Cerebellar cortex (tissue), 1 donor: ENCODE measurements at regions not wholly inside any gene's neighbourhood (a gene's known extent, or its start where the extent isn't known, plus 50 kb on each side); places are given as distances from the start of the nearest gene placed in this dataset.

ENCODE experiments used
- DNase-seq: peaks from one replicate; pipeline ENCODE4 v3.0.0-alpha.2; 2015; ENCODE audit warnings: low spot score

DNA sequence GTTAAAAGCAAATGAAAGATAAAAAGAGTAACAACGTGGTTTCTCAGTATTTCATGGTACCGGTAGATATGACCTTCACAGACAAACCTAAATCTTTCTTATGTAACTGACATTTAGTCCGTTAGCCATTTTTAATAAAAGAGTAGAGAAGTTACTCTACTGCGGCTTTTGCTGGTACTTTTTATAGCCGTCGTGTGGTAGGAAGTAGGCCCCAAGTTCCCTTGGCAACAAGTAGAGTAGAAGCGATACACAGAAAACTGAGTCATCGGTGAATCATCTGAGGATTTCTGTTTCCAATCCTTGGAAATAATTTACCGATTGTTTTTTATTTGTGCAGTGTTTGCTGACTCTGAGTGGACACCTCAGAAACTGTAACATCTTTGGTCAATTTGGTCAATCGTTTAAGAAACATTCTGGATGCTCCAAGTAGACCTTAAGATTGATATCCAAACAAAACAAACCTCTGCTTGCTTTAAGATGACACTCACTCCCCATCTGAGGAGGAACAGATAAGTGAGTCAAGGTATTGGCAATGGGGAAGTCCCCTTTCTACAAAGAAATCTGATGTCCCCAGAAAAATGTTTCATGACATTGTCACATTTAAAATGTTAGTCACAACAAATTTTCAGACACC, 63.9 kb upstream of the AHR start:
- no peak for DNase-seq

GRCh38 chr7:17236171-17236570, 62.3 kb upstream of the AHR start:
- DNase-seq = no peak

- no peak for DNase-seq
These were observed 61.8 kb upstream of the AHR start for GRCh38 chr7:17236603-17237002.

DNA sequence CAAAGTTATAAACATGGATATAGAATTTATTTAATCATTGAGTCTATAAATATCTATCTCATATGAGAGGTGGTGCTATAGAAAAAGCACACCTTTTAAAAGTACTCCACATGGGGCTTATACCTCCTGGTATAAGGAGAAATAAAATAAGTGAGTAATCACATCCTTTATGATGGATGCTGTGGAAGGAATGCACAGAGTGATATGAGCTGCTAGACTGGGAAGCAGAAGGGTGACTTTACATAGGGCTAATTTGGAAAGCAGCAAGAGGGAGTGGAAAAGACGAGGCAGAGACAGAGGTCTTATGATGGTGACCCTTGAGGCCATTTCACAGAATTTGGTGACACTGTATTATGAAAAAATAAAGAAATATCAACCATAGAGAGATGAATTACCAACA, 59.4 kb upstream of the AHR start:
- no peak for DNase-seq

DNA sequence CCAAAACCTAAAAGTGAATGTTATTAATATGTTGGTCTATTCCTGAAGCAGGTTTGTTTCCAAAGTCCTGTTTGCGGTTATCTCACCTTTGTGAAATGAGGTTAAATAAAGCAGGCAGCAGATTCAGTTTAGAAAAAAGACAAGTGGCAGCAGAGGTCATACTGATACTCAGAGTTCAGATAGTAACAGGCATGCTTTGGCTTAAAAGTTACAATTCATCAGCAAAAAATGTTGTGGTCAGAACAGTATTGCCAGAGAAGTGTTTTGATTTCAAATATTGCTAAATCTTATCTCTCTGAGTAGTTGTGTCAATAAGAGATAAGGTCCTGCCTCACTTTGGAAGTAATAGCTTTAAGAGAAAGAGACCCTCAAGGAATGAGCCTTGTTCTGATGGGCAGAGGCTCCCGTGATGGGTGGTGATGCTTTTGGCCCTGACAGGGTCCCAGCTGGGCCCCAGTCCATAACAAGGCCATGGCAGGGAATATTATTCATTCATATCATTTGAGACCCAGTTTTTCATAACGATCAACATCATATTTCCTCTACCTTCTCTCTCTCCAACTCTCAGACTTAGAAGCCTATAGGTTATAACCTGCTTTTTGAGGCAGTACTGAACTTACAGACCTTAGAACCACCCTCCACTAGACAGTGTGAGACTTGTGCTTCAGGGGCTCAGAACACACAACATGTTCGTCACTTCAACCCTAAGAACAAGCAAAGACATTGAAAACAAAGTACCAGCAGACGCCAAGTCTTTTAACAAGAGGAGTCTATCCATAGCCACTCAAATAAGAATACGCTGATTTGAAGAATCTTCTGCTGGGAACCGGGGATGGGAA, 58.5 kb upstream of the AHR start:
- DNase-seq = no peak

DNA sequence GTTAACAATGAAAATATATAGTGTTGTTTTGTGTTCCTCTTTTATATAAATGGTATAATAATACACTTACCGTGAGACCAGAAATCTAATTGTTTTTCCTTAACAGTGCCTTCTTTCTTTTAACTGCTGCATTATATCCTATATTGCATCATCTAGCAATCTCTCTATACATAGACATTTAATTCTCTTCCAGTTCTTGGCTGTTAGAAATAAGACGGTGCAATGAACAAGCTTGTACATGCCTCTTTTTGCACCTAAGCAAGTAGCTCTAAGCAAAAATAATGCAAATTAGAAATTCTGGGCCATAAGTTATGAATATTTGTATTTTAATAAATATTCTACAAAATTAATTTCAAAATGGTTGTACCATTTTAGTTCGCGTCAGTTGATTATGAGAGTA, 55.9 kb upstream of the AHR start:
- no peak for DNase-seq

GRCh38 chr7:17244786-17245185, 53.7 kb upstream of the AHR start:
- DNase-seq = no peak

DNA sequence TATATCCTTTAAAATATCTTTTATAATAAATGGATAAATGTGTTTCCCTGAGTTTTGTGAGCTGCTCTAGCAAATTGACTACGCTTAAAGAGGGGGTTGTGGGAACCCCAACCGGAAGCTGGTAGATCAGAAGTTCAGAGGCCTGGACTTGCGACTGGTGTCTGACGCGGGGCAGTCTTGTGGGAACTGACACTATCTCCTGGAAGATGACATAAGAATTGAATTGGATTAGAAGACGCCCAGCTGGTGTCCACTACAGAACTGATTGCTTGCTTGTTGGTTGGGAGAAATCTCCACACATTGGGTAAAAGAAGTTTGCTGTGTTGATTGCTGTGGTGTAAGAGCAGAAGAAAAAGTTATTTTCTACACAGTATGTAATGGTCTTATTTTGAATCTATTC, 51.1 kb upstream of the AHR start:
- no peak for DNase-seq

GRCh38 chr7:17248527-17248926, 49.9 kb upstream of the AHR start:
- DNase-seq = no peak
